HG02763 (cell line): ENCODE measurements at regions not wholly inside any gene's neighbourhood (a gene's known extent, or its start where the extent isn't known, plus 50 kb on each side); places are given as distances from the start of the nearest gene placed in this dataset.

Source experiments
- ATAC-seq: cut with Tn5 transposase; IDR thresholded peaks from one replicate; pipeline ENCODE4 v1.9.1; 2021; ENCODE audit warnings: mild to moderate bottlenecking, moderate library complexity; ENCODE audit not compliant: unreplicated experiment

GRCh38 chr18:77439888-77440287, 190.2 kb downstream of the GALR1 start:
- no peak for ATAC-seq

GRCh38 chr18:77442393-77442792, 192.7 kb downstream of the GALR1 start:
- ATAC-seq: no peak

DNA sequence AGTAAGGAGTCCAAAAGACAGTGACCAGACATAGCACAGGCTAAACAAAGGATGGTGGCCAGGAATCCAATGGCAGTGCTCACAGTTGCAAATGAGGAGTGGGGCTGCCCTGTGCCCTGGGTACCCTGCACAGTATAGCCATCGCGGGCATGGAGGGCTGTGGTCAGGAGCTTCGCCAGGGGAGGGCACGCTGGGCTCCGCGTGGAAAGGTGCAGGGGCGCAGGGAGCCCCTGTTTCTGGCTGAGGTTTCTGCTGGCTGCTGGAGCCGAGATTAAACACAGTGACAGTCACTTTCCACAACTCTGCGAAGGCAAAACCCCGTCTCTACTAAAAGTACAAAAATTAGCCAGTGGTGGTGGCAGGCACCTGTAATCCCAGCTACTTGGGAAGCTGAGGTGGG, 194.7 kb downstream of the GALR1 start:
- ATAC-seq: no peak

DNA sequence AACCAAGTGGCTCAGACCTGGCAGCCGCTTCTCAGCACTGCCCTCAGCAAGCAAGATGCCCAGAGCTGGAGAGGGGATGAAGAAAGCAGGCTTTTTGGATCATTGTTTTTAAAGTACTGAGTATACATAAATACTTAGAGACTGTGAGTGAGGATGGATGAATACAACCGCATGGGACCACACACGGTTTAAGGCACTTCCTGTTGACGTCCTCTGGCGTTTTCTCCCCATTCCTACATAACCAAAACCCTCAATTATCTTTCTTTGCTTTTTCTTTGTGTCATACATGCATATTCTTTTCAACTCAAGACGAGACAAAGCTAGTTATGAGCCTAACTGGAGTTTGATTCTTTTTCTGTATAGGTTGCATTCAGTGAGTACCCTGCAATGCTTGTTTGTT, 198.4 kb downstream of the GALR1 start:
- ATAC-seq: no peak

DNA sequence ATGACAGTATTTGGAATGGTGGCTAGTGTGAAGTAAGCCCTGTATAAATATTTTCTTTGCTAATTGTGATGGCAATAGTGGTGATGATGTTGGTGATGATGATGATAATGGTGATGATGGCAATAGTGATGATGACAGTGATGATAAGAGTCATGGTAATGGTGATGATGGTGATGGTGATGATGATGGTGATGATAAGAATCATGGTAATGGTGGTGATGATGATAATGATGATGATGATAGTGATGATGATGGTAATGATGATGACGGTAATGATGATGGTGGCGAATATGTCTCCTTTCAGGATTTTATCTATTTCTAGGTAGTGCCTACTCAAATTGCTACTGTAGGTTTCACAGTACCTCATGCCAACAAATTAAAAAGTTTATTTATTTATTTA, 205.4 kb downstream of the GALR1 start:
- ATAC-seq: no peak

DNA sequence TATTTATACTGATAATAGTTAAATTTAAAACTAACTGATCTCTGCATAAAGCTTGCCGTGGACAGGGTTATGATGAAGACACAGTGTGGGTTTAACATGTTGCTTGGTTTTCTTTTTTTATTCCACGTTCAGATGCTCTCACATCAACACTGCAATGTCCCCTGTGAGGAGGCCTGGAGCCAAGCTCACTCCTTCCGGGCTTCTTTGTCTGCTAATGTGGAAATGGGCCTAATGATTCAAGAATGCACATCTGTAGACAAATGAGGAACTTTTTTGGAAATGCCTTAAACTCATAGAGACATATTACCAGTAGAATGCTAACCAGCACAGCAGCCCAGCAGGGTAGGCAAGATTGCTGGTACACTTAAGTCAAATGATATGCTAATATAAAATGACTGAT, 208.0 kb downstream of the GALR1 start:
- no peak for ATAC-seq

GRCh38 chr18:77461062-77461688, 211.5 kb downstream of the GALR1 start:
- ATAC-seq: no peak

DNA sequence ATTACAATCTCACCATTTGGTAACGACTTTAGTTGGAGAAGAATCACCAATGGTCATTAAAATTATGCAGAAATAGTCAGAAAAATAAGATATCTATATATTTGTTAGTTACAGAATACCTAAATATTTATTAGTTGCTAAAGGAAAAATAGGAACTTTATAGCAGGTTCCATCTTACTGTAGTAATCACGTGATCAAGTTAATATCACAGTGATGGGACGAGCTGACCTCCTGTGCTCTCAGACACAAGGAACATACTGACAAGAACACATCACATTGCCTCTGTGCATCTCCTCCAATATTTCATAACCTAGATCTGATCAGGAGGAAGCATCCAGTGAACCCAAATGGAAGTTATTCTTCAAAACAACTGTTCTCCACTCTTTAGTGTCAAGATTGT, 215.3 kb downstream of the GALR1 start:
- no peak for ATAC-seq

DNA sequence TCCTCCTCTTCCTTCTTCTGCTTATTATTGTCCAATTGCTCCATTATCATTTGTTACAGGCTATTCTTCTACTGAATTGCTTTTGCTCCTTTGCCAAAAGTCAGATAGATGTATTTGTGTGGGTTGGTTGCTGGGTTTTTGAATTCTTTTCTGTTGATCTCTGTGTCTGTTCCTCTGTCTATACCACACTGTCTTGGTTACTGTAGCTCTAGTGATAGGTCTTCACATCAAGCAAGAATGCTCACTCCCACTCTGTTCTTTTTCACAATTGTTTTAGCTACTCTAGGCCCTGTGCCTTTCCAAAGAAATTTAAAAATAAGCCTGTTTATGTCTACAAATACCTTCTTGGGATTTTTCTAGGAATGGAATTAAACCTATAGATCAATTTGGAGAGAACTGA, 217.2 kb downstream of the GALR1 start:
- ATAC-seq: no peak

GRCh38 chr18:77469131-77469530, 219.5 kb downstream of the GALR1 start:
- no peak for ATAC-seq

DNA sequence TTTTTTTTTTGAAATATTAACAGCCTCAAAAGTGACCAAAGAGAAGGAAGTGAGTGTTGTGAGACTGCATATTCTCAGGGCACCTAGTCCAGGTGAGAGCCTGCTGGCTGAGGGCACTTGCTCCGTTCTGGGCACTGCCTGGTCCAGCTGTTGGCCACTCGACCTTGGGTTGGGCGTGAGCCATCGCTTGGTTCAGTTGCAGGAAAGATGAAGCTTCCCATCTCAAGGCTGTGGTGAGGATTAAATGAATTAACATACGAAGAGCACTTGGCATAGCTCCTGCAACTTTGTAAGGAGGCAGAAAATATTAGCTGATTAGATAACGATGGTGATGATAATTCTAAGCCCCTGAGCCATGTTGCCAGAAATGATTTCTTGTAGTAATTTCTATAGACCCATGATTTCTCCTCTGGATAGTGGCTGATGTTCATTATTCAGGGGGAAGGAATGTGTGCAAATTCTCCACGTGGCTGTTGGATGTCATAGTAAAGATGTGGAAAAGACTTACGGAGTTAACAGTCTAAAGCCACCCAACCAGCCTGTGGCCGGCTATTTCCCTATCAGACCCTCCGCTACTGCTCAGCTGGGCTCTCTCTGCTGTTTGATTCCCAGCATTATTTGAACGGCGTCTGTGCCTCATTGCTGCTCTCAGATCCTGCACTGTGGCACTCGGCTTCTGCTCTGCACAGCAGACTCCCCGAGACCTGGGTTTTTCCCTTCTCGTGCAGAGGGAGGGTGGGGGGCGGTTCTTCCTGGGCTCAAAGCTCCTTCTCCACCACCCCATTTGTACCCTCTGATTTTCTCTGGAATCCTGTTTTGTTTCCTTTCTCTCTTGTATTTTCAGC, 221.1 kb downstream of the GALR1 start:
- no peak for ATAC-seq

DNA sequence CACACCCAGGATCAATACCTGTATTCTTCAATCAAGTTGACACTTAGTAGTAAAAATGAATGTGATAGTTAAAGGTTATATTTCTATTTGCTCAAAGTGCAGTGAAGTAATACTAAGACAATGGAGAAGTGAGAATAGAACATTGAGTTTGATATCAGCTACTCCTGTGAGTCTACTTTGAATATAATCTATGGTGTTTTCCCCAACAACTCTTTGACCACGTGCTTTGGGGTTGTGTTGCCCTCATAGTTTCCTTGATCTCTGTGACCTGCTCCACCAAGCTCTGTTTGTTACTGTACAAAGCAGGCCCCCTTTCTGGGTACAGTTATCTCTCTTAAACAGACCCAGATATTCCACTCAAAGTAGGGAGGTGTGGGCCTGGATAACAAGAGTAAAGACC, 222.9 kb downstream of the GALR1 start:
- no peak for ATAC-seq

DNA sequence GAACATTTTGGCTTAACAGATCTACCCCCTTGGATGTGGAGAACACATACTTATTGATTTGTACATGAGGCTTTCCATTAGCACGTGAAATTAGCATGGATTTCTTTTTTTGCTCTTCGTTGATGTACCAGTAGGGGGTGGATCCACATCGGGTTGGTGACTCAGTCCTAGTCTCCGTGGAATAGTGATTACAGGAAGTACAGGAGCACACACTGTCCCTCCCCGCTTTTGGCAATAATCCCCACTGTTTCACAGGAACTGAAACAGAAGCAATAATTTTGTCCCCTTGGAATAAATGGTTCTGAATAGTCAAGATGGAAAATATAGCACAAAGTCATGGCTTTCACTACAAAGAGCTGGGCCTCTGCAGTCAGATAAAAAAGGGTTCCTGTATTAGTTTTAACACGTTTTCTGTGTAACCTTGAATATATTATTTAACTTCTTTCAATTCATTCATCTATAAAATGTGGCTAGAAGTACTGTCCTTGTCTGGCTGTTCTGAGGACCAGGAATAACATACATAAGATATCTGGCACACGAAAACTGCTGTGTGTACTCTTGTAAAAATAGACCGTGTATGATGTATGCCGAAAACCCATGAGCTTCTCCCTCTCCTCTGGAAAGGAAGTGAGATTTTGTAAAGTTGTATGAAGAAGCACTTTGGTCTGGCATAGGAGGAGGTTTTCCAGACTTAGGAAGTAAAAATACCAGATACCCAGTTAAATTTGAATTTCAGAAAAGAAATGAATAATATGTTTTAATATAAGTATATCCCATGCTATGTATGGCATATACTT, 229.2 kb downstream of the GALR1 start:
- no peak for ATAC-seq

DNA sequence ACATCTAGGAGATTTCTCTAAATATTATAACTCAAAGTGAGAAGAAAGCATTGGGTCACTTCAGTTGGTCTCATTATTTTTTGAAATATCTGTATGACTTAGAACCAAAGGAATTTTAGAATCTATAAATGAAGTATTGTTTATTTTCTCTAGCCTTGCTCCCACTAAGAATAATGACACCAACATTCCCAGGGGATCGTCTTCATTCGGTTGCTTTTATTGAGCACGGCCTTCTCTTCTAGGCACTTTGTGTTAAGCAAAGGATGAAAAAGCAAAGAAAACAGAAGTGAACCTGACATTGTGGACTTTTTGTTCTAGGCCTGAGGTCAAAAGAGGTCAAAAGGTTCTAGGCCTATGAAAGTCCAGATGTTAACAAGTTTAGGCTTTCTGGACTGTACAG, 231.9 kb downstream of the GALR1 start:
- ATAC-seq: no peak

GRCh38 chr18:77482190-77483085, 232.8 kb downstream of the GALR1 start:
- no peak for ATAC-seq

DNA sequence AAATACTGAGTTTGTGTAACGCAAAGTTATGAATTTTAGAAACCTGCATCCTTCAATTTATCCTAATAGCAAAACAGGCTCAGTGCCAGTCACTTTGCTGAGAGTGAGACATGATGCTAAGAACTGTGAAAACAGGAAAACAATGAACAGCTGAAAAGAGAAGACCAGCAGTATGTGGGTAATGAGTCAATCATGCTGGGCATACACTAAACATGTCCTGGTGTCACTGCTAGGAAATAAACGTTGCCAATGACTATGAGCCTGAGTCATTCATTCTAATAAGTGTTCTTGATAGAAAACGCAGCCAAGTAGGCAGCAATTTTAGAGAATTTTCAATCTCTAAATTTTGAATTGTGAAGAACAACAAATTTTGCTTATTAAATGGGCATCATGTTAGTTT, 237.3 kb downstream of the GALR1 start:
- no peak for ATAC-seq

GRCh38 chr18:77487951-77488740, 238.5 kb downstream of the GALR1 start:
- ATAC-seq: no peak

DNA sequence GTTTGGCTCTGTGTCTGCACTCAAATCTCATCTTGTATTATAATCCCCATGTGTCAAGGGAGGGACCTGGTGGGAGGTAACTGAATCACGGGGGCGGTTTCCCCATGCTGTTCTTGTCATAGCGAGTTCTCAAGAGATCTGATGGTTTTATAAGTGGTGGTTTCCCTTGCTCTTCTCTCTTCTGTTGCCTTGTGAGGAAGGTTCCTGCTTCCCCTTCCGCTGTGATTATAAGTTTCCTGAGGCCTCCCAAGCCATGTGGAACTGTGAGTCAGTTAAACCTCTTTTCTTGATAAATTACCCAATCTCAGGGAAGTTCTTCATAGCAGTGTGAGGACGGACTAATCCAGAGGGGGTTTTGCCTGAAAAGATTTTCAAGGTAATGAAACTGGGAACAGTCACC, 245.4 kb downstream of the GALR1 start:
- ATAC-seq: no peak

- ATAC-seq: no peak
These were observed 246.5 kb downstream of the GALR1 start for GRCh38 chr18:77495982-77496690.
